ENCODE measurements at regions not wholly inside any gene's neighbourhood (a gene's known extent, or its start where the extent isn't known, plus 50 kb on each side); places are given as distances from the start of the nearest gene placed in this dataset.

- H3K9me3 ChIP-seq = no peaks in the 10 kb centered on the region
- POLR2A ChIA-PET = no interaction called here
- no peak for DNase-seq (ENCODE audit: low read depth in 1 of 2, low spot score in 1 of 2)
- WGBS (ENCODE audit: missing lambda C conversion rate) = 84% methylated on average over 1 of the region's 1 CpG
- CTCF ChIA-PET = no interaction called here
- no peak overlapping the region for H3K4me2 ChIP-seq
- no peak overlapping the region for H3K27ac ChIP-seq
- no peak overlapping the region for H3K4me3 ChIP-seq
- TF ChIP-seq RFX5 (IDR thresholded peaks at IDR 0.05) (no peak), EP300 (IDR thresholded peaks at IDR 0.05) (no peak), FOXS1 (CRISPR knock-in tag; IDR thresholded peaks at IDR 0.05) (no peak), RAD21 (conservative IDR thresholded peaks at IDR 0.05 in 1 of 2, IDR thresholded peaks at IDR 0.05 in 1 of 2) (no peak), MAFK (IDR thresholded peaks at IDR 0.05; ENCODE audit: partially characterized antibody) (no peak)
- no peak for ATAC-seq
- peaks cover 8% of the 10 kb centered on the region for H3K4me1 ChIP-seq
- no peak for FAIRE-seq
These were observed 136.2 kb upstream of the TARS1 start for GRCh38 chr5:33304601-33305000.

- H3K27ac ChIP-seq = no peak overlapping the region
- CTCF ChIA-PET = no interaction called here
These were observed 135.2 kb upstream of the TARS1 start for GRCh38 chr5:33305572-33305971.

More at GRCh38 chr5:33305572-33305971, 135.2 kb upstream of the TARS1 start:
- no peak for TF ChIP-seq RFX5 (IDR thresholded peaks at IDR 0.05)
- TF ChIP-seq NR3C1 (IDR thresholded peaks at IDR 0.05) = no peak
- TF ChIP-seq E2F6 (IDR thresholded peaks at IDR 0.05; ENCODE audit: borderline replicate concordance, low read depth) = no peak
- TF ChIP-seq HEYL (CRISPR knock-in tag; IDR thresholded peaks at IDR 0.05) = no peak
- TF ChIP-seq NPAS2 (CRISPR knock-in tag; IDR thresholded peaks at IDR 0.05; ENCODE audit: borderline replicate concordance) = no peak
- no peak for TF ChIP-seq ELK1 (IDR thresholded peaks at IDR 0.05; ENCODE audit: low read depth, low read length)
- no peak for TF ChIP-seq PHF8 (IDR thresholded peaks at IDR 0.05; ENCODE audit: borderline replicate concordance, low read depth)
- TF ChIP-seq CHD4 (IDR thresholded peaks at IDR 0.05; ENCODE audit: borderline replicate concordance) = no peak
- no peak for TF ChIP-seq CTCF (IDR thresholded peaks at IDR 0.05)
- no peak for TF ChIP-seq TP53 (CRISPR knock-in tag; IDR thresholded peaks at IDR 0.05)
- no peak for TF ChIP-seq ZFP36 (IDR thresholded peaks at IDR 0.05; ENCODE audit: borderline replicate concordance, partially characterized antibody)
- TF ChIP-seq MYC (IDR thresholded peaks at IDR 0.05; ENCODE audit: borderline replicate concordance, low read length) = no peak
- TF ChIP-seq HES2 (IDR thresholded peaks at IDR 0.05) = no peak
- no peak for TF ChIP-seq CEBPB (IDR thresholded peaks at IDR 0.05)
- no peak for TF ChIP-seq USF2 (IDR thresholded peaks at IDR 0.05)
- TF ChIP-seq RARB (CRISPR knock-in tag; IDR thresholded peaks at IDR 0.05) = no peak
- TF ChIP-seq FOSL2 (IDR thresholded peaks at IDR 0.05) = no peak
- TF ChIP-seq FOSL2 (CRISPR knock-in tag; IDR thresholded peaks at IDR 0.05) = no peak
- TF ChIP-seq RNF2 (IDR thresholded peaks at IDR 0.05; ENCODE audit: borderline replicate concordance, low read depth) = no peak
- TF ChIP-seq CHD2 (IDR thresholded peaks at IDR 0.05; ENCODE audit: low read length, partially characterized antibody) = no peak
- Histone ChIP-seq H3K4me2 (no peak overlapping the region), H3K4me3 (no peak overlapping the region), H3K9me3 (no peaks in the 10 kb centered on the region), H3K4me1 (peaks cover 9% of the 10 kb centered on the region)
- FAIRE-seq = no peak
- DNase-seq (ENCODE audit: low read depth in 1 of 2, low spot score in 1 of 2) = no peak
- POLR2A ChIA-PET = no interaction called here
- 68% methylated on average over 3 of the region's 3 CpGs for WGBS (ENCODE audit: missing lambda C conversion rate)
- no peak for ATAC-seq

Measured in A549 (cell line).